C4-2B (cell line): ENCODE measurements at regions not wholly inside any gene's neighbourhood (a gene's known extent, or its start where the extent isn't known, plus 50 kb on each side); places are given as distances from the start of the nearest gene placed in this dataset.

Experiments used
- H3K27ac ChIP-seq: fragments of 450-650 bp; 2 replicates; pipeline ENCODE4 v1.5.1; 2017
- CTCF ChIP-seq: fragments of 450-650 bp; conservative IDR thresholded peaks from 2 replicates; pipeline ENCODE4 v1.5.1; 2017; ENCODE audit warnings: mild to moderate bottlenecking
- ZFX ChIP-seq: fragments of 450-650 bp; IDR thresholded peaks from 2 replicates; pipeline ENCODE4 v1.6.1; 2017

- no peak for TF ChIP-seq ZFX
- no peak for TF ChIP-seq CTCF
Measured at GRCh38 chr5:77843570-77844372, 67.6 kb upstream of the TBCA start.

GRCh38 chr5:77842243-77842642 lies 66.1 kb upstream of the TBCA start:
- no peak overlapping the region for H3K27ac ChIP-seq
- TF ChIP-seq CTCF (no peak), ZFX (no peak)

More at GRCh38 chr5:77843570-77844372, 67.6 kb upstream of the TBCA start:
- no peak overlapping the region for H3K27ac ChIP-seq

GRCh38 chr5:77841616-77842015 lies 65.5 kb upstream of the TBCA start:
- TF ChIP-seq CTCF = no peak
- no peak for TF ChIP-seq ZFX
- H3K27ac ChIP-seq = no peak overlapping the region

GRCh38 chr5:77840930-77841329 lies 64.8 kb upstream of the TBCA start:
- H3K27ac ChIP-seq = no peak overlapping the region
- TF ChIP-seq ZFX = no peak
- no peak for TF ChIP-seq CTCF

GRCh38 chr5:77839691-77840090 lies 63.6 kb upstream of the TBCA start:
- TF ChIP-seq ZFX (no peak), CTCF (no peak)
- no peak overlapping the region for H3K27ac ChIP-seq

- no peak overlapping the region for H3K27ac ChIP-seq
- TF ChIP-seq CTCF (no peak), ZFX (no peak)
Measured at GRCh38 chr5:77832938-77833337, 56.8 kb upstream of the TBCA start.

- no peak overlapping the region for H3K27ac ChIP-seq
- TF ChIP-seq ZFX (no peak), CTCF (no peak)
Measured at GRCh38 chr5:77832166-77832770, 56.1 kb upstream of the TBCA start.
